ENCODE measurements at regions not wholly inside any gene's neighbourhood (a gene's known extent, or its start where the extent isn't known, plus 50 kb on each side); places are given as distances from the start of the nearest gene placed in this dataset.
"Not testable (repeated sequence)": the region's sequence is repeated elsewhere in the genome, so short reads cannot be mapped to it uniquely, and the experiment has no call there.

DNA sequence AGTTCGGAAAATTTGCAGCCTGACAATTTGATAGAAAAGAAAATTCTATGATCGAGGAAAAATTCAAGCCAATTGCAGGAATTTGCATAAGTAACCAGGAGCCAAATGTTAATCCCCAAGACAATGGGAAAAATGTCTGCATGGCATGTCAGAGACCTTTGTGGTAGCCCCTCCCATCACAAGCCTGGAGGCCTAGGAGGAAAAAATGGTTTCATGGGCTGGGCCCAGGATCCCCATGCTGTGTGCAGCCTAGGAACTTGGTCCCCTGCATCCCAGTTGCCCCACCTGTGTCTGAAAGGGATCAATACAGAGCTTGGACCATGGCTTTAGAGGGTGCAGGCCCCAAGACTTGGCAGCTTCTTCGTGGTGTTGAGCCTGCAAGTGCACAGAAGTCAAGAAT is 1847.9 kb upstream of the ACO1 start:
- no peak overlapping the region for H3T11ph ChIP-seq (ENCODE audit: low read length)
- no peaks in the 10 kb centered on the region for H3K9me3 ChIP-seq (ENCODE audit: control insufficient read depth, low read depth, low read length)
- no peaks in the 10 kb centered on the region for H3K79me2 ChIP-seq (ENCODE audit: insufficient read depth, low read length)
- H2BK120ac ChIP-seq (ENCODE audit: low read depth, low read length, poor library complexity, severe bottlenecking) = no peak overlapping the region
- H2BK12ac ChIP-seq (ENCODE audit: insufficient read length, low read depth, low read length) = no peak overlapping the region
- no peak overlapping the region for H3K18ac ChIP-seq (ENCODE audit: insufficient read length, low read depth, low read length)
- no peak overlapping the region for H3K27ac Mint-ChIP-seq
- H4K8ac ChIP-seq (replicated peaks; ENCODE audit: insufficient read length, low read depth, low read length) = no peak overlapping the region
- no peak overlapping the region for H3K4me2 ChIP-seq (ENCODE audit: insufficient read depth, insufficient read length, low read length)
- H3K4ac ChIP-seq (ENCODE audit: low read depth, low read length) = no peak overlapping the region
- no peaks in the 10 kb centered on the region for H3K23me2 ChIP-seq (ENCODE audit: insufficient read length, low read depth, low read length, poor library complexity, severe bottlenecking)
- no peak overlapping the region for H3K9ac ChIP-seq (ENCODE audit: extremely low read depth, insufficient read length, low read length)
- H2AFZ ChIP-seq (ENCODE audit: low read length) = no peak overlapping the region
- H3K4me3 Mint-ChIP-seq = no peak overlapping the region
- H4K5ac ChIP-seq (ENCODE audit: insufficient read length, low read depth, low read length) = no peak overlapping the region
- no peak for DNase-seq
- TF ChIP-seq, protein P1, sequence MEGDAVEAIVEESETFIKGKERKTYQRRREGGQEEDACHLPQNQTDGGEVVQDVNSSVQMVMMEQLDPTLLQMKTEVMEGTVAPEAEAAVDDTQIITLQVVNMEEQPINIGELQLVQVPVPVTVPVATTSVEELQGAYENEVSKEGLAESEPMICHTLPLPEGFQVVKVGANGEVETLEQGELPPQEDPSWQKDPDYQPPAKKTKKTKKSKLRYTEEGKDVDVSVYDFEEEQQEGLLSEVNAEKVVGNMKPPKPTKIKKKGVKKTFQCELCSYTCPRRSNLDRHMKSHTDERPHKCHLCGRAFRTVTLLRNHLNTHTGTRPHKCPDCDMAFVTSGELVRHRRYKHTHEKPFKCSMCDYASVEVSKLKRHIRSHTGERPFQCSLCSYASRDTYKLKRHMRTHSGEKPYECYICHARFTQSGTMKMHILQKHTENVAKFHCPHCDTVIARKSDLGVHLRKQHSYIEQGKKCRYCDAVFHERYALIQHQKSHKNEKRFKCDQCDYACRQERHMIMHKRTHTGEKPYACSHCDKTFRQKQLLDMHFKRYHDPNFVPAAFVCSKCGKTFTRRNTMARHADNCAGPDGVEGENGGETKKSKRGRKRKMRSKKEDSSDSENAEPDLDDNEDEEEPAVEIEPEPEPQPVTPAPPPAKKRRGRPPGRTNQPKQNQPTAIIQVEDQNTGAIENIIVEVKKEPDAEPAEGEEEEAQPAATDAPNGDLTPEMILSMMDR (conservative IDR thresholded peaks at IDR 0.05) = no peak
- no peaks in the 10 kb centered on the region for H3K27me3 Mint-ChIP-seq (ENCODE audit: low read depth)
- peaks cover 18 to 39% (median 32%) of the 10 kb centered on the region in 3 experiments for H3K36me3 Mint-ChIP-seq (ENCODE audit: insufficient read depth in 1 of 3, low read depth in 3 of 3)
- no peaks in the 10 kb centered on the region for H3K79me1 ChIP-seq (ENCODE audit: insufficient read depth, low read depth, low read length, poor library complexity, severe bottlenecking)
- H4K20me1 ChIP-seq (ENCODE audit: control insufficient read depth, insufficient read depth, insufficient read length) = no peaks in the 10 kb centered on the region
- no peaks in the 10 kb centered on the region for H3K4me1 Mint-ChIP-seq
- no peak overlapping the region for H2BK15ac ChIP-seq (ENCODE audit: low read depth, low read length)
- H3K56ac ChIP-seq (ENCODE audit: insufficient read length, low read depth, low read length) = no peak overlapping the region
- no peak overlapping the region for H2BK5ac ChIP-seq (ENCODE audit: insufficient read length, low read length)
- no peak overlapping the region for H3K27ac ChIP-seq (ENCODE audit: insufficient read length, low read depth, low read length)
- no peaks in the 10 kb centered on the region for H3K4me1 ChIP-seq (ENCODE audit: insufficient read depth, low read length)
- no CpG with 5 or more reads among the region's 3 CpGs for WGBS (ENCODE audit: extremely low coverage, insufficient read length, low lambda C conversion rate)
- H3K23ac ChIP-seq (ENCODE audit: insufficient read length, low read depth, low read length) = no peak overlapping the region
- no peaks in the 10 kb centered on the region for H3K27me3 ChIP-seq (ENCODE audit: insufficient read depth, low read length)
- no peak overlapping the region for H2AK5ac ChIP-seq (ENCODE audit: insufficient read length, low read length)
- no peak overlapping the region for H3K14ac ChIP-seq (ENCODE audit: insufficient read depth, low read length)
- no peak overlapping the region for H4K91ac ChIP-seq (ENCODE audit: insufficient read length, low read depth, low read length)
- H2BK20ac ChIP-seq (ENCODE audit: low read depth, low read length, poor library complexity, severe bottlenecking) = no peak overlapping the region
- H3K9me3 Mint-ChIP-seq = peaks cover 34 to 38% of the 10 kb centered on the region in 2 experiments

DNA sequence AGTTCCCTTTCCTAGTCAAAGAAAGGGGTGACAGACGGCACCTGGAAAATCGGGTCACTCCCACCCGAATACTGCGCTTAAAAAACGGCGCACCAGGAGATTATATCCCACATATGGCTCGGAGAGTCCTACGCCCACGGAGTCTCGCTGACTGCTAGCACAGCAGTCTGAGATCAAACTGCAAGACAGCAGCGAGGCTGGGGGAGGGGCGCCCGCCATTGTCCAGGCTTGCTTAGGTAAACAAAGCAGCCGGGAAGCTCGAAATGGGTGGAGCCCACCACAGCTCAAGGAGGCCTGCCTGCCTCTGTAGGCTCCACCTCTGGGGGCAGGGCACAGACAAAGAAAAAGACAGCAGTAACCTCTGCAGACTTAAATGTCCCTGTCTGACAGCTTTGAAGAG is 1844.7 kb upstream of the ACO1 start:
- H3K56ac ChIP-seq (ENCODE audit: insufficient read length, low read depth, low read length); H3K4me2 ChIP-seq (ENCODE audit: insufficient read depth, insufficient read length, low read length); H3K4me1 ChIP-seq (ENCODE audit: insufficient read depth, low read length); H3K18ac ChIP-seq (ENCODE audit: insufficient read length, low read depth, low read length); H4K91ac ChIP-seq (ENCODE audit: insufficient read length, low read depth, low read length); H3K79me1 ChIP-seq (ENCODE audit: insufficient read depth, low read depth, low read length, poor library complexity, severe bottlenecking); H3K23ac ChIP-seq (ENCODE audit: insufficient read length, low read depth, low read length); H3K79me2 ChIP-seq (ENCODE audit: insufficient read depth, low read length); H2BK5ac ChIP-seq (ENCODE audit: insufficient read length, low read length); H3K4me1 Mint-ChIP-seq; H3K27me3 ChIP-seq (ENCODE audit: insufficient read depth, low read length); H3K14ac ChIP-seq (ENCODE audit: insufficient read depth, low read length); H3K4me3 Mint-ChIP-seq; H3K23me2 ChIP-seq (ENCODE audit: insufficient read length, low read depth, low read length, poor library complexity, severe bottlenecking); H2AFZ ChIP-seq (ENCODE audit: low read length); H4K8ac ChIP-seq (replicated peaks; ENCODE audit: insufficient read length, low read depth, low read length); H3K27ac ChIP-seq (ENCODE audit: insufficient read length, low read depth, low read length); H3K9ac ChIP-seq (ENCODE audit: extremely low read depth, insufficient read length, low read length); H3K27me3 Mint-ChIP-seq (ENCODE audit: low read depth); H3K4ac ChIP-seq (ENCODE audit: low read depth, low read length); H2BK12ac ChIP-seq (ENCODE audit: insufficient read length, low read depth, low read length); DNase-seq; H3T11ph ChIP-seq (ENCODE audit: low read length); H2BK20ac ChIP-seq (ENCODE audit: low read depth, low read length, poor library complexity, severe bottlenecking); H3K27ac Mint-ChIP-seq; H2BK15ac ChIP-seq (ENCODE audit: low read depth, low read length); H3K9me3 ChIP-seq (ENCODE audit: control insufficient read depth, low read depth, low read length); H4K20me1 ChIP-seq (ENCODE audit: control insufficient read depth, insufficient read depth, insufficient read length); H2AK5ac ChIP-seq (ENCODE audit: insufficient read length, low read length); H4K5ac ChIP-seq (ENCODE audit: insufficient read length, low read depth, low read length); H2BK120ac ChIP-seq (ENCODE audit: low read depth, low read length, poor library complexity, severe bottlenecking): not testable (repeated sequence)
- Mint-ChIP-seq H3K36me3 (ENCODE audit: insufficient read depth in 1 of 3, low read depth in 3 of 3) (peaks cover 18 to 39% (median 32%) of the 10 kb centered on the region in 3 experiments), H3K9me3 (peaks cover 34 to 40% of the 10 kb centered on the region in 2 experiments)
- no CpG with 5 or more reads among the region's 15 CpGs for WGBS (ENCODE audit: extremely low coverage, insufficient read length, low lambda C conversion rate)

Data from H9 (cell line).